ENCODE measurements at regions not wholly inside any gene's neighbourhood (a gene's known extent, or its start where the extent isn't known, plus 50 kb on each side); places are given as distances from the start of the nearest gene placed in this dataset.

- Histone ChIP-seq H3K4me3 (ENCODE audit: extremely low read depth in 1 of 4, insufficient read depth in 2 of 4, low read depth in 3 of 4, low read length in 4 of 4) (no peak overlapping the region), H3K14ac (ENCODE audit: insufficient read length) (no peak overlapping the region), H3K9me3 (ENCODE audit: insufficient read depth in 2 of 2, low read depth in 1 of 2, low read length in 1 of 2) (no peaks in the 10 kb centered on the region), H4K5ac (ENCODE audit: insufficient read length, low read depth, low read length) (no peak overlapping the region), H2AK5ac (ENCODE audit: low read depth, low read length) (no peak overlapping the region), H3K27me3 (replicated peaks in 1 of 4; ENCODE audit: control insufficient read depth in 3 of 4, extremely low read depth in 1 of 4, insufficient read depth in 3 of 4, low read length in 3 of 4) (peaks cover 86 to 100% (median 98%) of the 10 kb centered on the region in 4 experiments), H3K9ac (replicated peaks in 1 of 4; ENCODE audit: extremely low read depth in 1 of 4, low read depth in 3 of 4, low read length in 3 of 4) (no peak overlapping the region), H3K23ac (ENCODE audit: insufficient read length) (no peak overlapping the region), H3K4me2 (ENCODE audit: insufficient read depth in 1 of 2, low read depth in 2 of 2, low read length in 2 of 2) (no peak overlapping the region), H2BK20ac (ENCODE audit: low read length) (no peak overlapping the region), H3K79me2 (ENCODE audit: control insufficient read depth in 1 of 2, insufficient read depth in 2 of 2, low read length in 2 of 2) (no peaks in the 10 kb centered on the region), H3K79me1 (ENCODE audit: low read depth, low read length) (no peaks in the 10 kb centered on the region), H2BK12ac (ENCODE audit: low read depth, low read length) (no peak overlapping the region), H2BK15ac (ENCODE audit: low read length) (no peak overlapping the region), H4K91ac (replicated peaks; ENCODE audit: insufficient read length, low read length) (no peak overlapping the region), H3K18ac (ENCODE audit: extremely low read depth, low read length) (no peak overlapping the region), H2BK5ac (ENCODE audit: low read depth, low read length) (no peak overlapping the region), H3K23me2 (ENCODE audit: low read depth, low read length) (no peaks in the 10 kb centered on the region), H4K8ac (ENCODE audit: extremely low read depth, insufficient read depth, low read length) (no peak overlapping the region), H3K4me1 (replicated peaks in 1 of 4; ENCODE audit: control insufficient read depth in 3 of 4, insufficient read depth in 4 of 4, low read length in 3 of 4) (no peaks in the 10 kb centered on the region), H2BK120ac (replicated peaks; ENCODE audit: low read depth, low read length) (no peak overlapping the region), H4K20me1 (replicated peaks in 1 of 2; ENCODE audit: control insufficient read depth in 1 of 2, insufficient read depth in 2 of 2, low read length in 2 of 2) (peaks cover 3% of the 10 kb centered on the region in 2 experiments), H3K56ac (replicated peaks; ENCODE audit: insufficient read length, low read depth, low read length) (no peak overlapping the region), H2AFZ (ENCODE audit: low read length) (no peak overlapping the region), H3K27ac (ENCODE audit: low read depth, low read length) (no peak overlapping the region), H3K4ac (replicated peaks; ENCODE audit: insufficient read length, low read depth, low read length) (no peak overlapping the region), H3K36me3 (ENCODE audit: control insufficient read depth in 2 of 4, insufficient read depth in 4 of 4, low read length in 3 of 4) (no peaks in the 10 kb centered on the region)
- no peak for DNase-seq (ENCODE audit: low read depth in 1 of 2, low spot score in 2 of 2)
- no peak for FAIRE-seq
- 47% methylated on average over 2 of the region's 2 CpGs; no CpG with 5 or more reads in 1 of the 2 experiments for WGBS, 2 experiments (ENCODE audit: extremely low coverage in 1 of 2, insufficient coverage in 1 of 2, insufficient read length in 1 of 2, insufficient replicate concordance in 2 of 2, low coverage in 1 of 2, low lambda C conversion rate in 2 of 2, missing lambda C conversion rate in 1 of 2)
- no peak for TF ChIP-seq RBBP5 (IDR thresholded peaks at IDR 0.05; ENCODE audit: borderline replicate concordance, low read depth, low read length)
- no peak for TF ChIP-seq MAFK (IDR thresholded peaks at IDR 0.05; ENCODE audit: low read depth, low read length)
- TF ChIP-seq, protein P1, sequence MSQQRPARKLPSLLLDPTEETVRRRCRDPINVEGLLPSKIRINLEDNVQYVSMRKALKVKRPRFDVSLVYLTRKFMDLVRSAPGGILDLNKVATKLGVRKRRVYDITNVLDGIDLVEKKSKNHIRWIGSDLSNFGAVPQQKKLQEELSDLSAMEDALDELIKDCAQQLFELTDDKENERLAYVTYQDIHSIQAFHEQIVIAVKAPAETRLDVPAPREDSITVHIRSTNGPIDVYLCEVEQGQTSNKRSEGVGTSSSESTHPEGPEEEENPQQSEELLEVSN (IDR thresholded peaks at IDR 0.05): no peak
- TF ChIP-seq, protein P2, sequence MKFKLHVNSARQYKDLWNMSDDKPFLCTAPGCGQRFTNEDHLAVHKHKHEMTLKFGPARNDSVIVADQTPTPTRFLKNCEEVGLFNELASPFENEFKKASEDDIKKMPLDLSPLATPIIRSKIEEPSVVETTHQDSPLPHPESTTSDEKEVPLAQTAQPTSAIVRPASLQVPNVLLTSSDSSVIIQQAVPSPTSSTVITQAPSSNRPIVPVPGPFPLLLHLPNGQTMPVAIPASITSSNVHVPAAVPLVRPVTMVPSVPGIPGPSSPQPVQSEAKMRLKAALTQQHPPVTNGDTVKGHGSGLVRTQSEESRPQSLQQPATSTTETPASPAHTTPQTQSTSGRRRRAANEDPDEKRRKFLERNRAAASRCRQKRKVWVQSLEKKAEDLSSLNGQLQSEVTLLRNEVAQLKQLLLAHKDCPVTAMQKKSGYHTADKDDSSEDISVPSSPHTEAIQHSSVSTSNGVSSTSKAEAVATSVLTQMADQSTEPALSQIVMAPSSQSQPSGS (IDR thresholded peaks at IDR 0.05; ENCODE audit: low read length): no peak
- no peak for TF ChIP-seq CBX5 (IDR thresholded peaks at IDR 0.05; ENCODE audit: low read depth, low read length)
- no peak for TF ChIP-seq CEBPB (IDR thresholded peaks at IDR 0.05; ENCODE audit: low read depth, low read length)
- no peak for TF ChIP-seq SAP30 (IDR thresholded peaks at IDR 0.05; ENCODE audit: insufficient read depth, insufficient replicate concordance, low read length)
- no peak for TF ChIP-seq SIN3A (conservative IDR thresholded peaks at IDR 0.05 in 1 of 2, IDR thresholded peaks at IDR 0.05 in 1 of 2; ENCODE audit: low read depth in 1 of 2, low read length in 2 of 2)
- no peak for TF ChIP-seq RNF2 (IDR thresholded peaks at IDR 0.05; ENCODE audit: borderline replicate concordance, low read depth, low read length, missing control alignments, poor library complexity, severe bottlenecking)
- no peak for TF ChIP-seq FOSL1 (IDR thresholded peaks at IDR 0.05; ENCODE audit: insufficient read depth, low read depth, low read length)
- ChIA-PET CTCF (ENCODE audit: partially characterized antibody) (interaction anchor here (0.8 to 4.7 kb wide), 4 partner anchors 17 to 88 kb away, joined by 3 to 19 read pairs (median 4); no protein-coding TSS in a partner anchor), POLR2A (ENCODE audit: partially characterized antibody) (no interaction called here)
These were observed 129.6 kb downstream of the VPREB1 start for GRCh38 chr22:22374163-22374562.

Measured in H1 (cell line).